DMS53 treated with DMSO at 0.1 percent for 48 hours (cell line): ENCODE measurements at regions not wholly inside any gene's neighbourhood (a gene's known extent, or its start where the extent isn't known, plus 50 kb on each side); places are given as distances from the start of the nearest gene placed in this dataset.

Experiments used
- DNase-seq: peaks from one replicate; lab custom pipeline; 2025; ENCODE audit not compliant: unreplicated experiment; lab: John Stamatoyannopoulos, UW

DNA sequence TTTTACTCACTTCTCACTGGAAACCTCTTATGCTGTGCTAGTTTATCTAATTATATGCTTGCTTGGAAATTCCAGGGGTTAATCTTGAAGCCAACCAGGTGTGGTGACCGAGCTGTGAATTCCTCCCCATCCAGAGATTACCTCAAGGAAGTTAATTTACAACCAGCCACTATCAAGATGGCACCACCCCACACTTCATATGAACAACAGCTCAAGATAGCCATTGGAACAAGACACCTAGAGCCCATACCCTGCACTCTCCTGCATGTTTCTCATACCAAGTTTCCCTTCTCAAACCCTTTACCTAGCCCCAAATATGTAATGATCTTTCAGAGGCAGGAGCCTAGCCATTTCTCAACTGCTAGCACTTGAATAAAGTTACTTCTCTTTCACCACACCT lies 2156.9 kb upstream of the C9orf72 start:
- DNase-seq: no peak

- DNase-seq: no peak
Measured at GRCh38 chr9:29740518-29740917, 2167.2 kb upstream of the C9orf72 start.

GRCh38 chr9:29741169-29741568 lies 2167.9 kb upstream of the C9orf72 start:
- DNase-seq: no peak

- no peak for DNase-seq
Measured at GRCh38 chr9:29750062-29750461, 2176.8 kb upstream of the C9orf72 start.

DNA sequence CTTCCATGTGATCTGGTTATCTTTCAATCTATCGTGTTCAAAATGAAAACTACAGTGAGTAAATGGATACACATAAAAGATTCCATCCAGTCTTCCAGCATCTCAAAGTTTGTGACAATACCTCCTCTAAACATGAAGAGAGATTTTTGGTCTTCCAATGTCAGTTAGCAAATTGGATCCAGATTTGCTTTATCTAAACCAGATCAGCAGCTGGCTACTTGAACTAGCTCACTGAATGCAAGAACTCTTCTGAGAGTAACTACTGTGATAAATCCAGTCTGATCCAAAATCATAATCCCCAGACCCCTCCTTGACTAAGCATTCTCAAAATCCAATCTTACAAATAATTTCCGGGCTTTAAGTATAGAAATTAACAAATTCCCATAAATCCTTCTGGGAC lies 2177.9 kb upstream of the C9orf72 start:
- DNase-seq: no peak

DNA sequence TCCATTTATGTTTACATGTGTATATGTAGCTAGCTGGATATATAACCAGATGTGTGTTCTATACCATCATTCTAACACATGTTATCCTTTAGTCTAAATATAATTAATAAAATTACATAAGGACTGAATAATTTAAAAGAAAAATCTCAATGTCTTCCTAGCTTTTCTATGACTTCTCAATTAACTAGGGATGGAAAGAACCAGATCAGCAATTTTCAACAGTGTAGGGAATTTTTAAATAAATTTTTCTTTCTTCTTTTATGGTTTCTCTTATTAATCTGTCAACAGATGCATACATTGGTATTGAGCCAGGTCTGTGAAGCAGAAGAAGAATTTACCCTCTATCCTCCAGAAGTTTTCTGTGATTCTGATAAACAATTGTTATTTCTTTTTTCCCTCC lies 2180.4 kb upstream of the C9orf72 start:
- DNase-seq: no peak

DNA sequence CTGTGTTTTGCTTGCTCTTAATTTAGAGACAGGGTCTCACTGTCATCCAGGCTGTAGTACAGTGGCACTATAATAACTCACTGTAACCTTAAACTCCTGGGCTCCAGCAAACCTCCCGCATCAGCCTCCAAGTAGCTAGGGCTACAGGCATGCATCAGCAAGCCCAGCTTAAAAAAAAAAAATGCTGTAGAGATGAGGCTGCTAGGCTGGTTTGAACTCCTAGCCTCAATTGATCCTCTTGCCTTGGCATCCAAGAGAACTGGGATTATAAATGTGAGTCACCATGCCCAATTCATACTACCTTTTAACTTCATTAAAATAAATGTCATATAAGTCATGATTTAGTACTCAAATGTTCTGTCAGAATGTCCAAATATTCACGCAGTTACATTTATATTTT lies 2195.7 kb upstream of the C9orf72 start:
- no peak for DNase-seq

DNA sequence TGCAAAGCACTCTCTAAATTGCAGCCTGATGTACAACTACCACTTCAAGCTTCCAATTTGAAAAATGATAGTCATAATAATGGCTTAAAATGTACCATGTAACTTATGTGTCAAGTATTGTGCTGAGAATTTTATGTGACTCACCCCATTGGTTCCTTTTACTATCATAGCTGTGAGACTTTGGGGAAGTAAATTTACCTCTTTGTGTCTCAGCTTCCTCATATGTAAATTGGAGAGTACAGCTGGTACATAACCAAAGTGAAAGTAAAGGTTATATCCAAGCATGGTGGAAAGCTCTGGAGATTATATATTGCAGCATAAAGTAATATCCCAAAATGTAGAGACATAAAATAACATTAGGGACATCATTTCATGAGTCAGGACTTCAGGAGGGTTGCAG lies 2200.4 kb upstream of the C9orf72 start:
- no peak for DNase-seq

DNA sequence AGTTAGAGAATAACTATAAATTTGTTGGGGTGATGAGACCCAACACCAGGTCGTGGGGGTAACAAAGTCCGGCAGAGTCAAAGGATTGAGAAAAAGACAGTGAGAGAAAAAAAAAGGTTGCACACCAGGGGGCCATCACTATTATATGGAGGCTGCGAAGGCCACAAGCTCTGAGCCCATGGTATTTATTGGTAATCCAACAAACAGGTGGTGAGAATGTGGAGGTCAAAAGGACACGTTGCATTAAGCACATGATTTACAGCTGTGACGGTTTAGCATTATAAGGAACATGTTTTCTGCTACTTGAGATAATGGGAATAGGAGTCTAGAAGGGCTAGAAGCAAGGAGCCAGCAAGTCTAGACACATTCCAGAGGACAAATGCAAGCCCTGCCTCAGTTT lies 2202.2 kb upstream of the C9orf72 start:
- DNase-seq: no peak

DNA sequence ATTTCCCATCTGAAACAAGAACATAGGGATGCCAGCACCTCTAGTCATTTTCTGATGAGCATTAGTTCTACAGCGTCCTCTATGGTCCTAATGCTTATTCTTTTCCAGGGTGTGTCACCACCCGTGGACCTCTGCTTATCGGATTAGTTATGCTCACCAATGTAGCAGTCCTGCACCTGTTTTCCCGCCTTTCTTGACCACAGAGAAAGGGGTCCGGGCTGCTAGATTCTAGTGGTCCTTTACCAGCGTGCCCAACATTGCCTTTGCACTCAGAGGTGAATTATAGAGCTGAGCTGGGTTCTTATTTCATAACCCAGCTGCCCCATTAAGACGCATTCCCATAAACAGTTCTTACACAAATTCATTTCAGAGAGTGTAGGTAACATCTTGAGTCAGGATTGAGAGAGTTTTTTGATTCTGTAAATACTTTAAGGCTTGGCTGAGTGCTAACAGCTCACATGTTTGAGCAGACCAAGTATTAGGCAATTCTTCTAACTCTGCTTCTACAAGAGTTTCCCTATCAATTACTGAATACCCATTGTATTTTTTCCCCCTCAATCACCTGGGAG lies 2205.1 kb upstream of the C9orf72 start:
- no peak for DNase-seq

- no peak for DNase-seq
Measured at GRCh38 chr9:29793970-29794369, 2220.7 kb upstream of the C9orf72 start.

DNA sequence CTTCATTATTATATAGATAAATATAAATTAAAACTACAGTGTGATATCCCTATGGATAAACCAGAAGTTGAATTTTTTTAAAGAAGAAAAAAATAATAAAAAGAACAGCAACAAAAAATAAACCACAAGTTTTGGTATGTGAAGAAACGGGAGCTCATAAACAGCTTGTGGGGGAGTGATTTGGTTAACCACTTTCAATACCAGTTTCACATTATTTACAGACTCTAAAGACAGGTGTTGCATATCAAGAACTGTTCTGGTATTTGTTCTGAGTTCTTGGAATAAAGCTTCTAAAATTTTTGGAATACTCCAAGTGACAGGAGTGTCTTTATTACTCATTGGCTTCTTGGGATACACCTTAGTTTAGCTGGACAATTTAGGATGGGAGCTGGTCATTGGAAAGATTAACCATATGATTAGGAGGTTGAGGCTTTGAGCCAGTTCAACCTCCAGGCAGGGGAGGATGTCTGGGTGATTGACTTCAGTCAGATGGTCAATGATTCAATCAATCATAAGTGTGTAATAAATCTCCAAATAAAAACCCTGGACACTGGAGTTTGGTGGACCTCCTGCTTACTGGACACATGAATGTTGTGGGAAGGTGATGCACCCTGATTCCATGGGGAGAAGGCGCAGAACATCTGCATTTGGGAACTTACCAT lies 2223.1 kb upstream of the C9orf72 start:
- no peak for DNase-seq

DNA sequence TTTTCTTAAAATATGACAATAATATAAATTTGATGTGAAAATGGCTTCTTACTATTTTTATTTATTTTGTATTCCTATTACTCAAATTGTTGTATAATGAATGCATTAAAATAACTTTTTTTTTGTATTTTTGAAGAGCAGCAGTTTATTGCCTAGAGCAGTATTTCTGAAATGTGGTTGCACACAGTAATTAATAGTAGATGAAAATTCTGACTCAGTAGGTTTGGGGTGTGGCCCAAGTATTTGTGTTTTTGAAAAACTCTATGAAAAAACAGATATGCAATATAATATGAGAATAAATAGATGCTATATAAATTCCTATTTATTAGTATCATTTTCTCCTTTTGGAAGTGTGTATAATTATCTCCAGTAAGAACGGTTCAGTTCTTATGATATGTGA lies 2225.3 kb upstream of the C9orf72 start:
- no peak for DNase-seq

- DNase-seq: no peak
Measured at GRCh38 chr9:29799227-29799626, 2225.9 kb upstream of the C9orf72 start.

DNA sequence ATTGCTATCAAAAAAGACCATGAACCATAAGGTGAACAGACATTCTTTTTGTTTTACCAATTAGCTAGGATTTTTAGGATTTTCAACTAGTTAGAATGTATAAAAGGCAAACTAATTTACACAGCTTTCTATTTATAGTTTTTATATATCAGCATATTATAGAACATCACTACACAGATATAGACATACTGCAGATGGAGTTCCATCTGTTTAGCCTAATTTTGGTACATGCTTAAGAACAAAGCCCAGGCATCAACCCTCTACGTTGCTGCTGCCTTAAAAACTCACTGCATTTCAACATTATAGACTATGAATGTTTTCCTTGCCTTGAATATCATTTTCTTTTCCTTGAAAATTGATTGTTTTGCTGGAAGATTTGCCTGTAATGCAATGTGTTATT lies 2227.5 kb upstream of the C9orf72 start:
- DNase-seq: no peak

DNA sequence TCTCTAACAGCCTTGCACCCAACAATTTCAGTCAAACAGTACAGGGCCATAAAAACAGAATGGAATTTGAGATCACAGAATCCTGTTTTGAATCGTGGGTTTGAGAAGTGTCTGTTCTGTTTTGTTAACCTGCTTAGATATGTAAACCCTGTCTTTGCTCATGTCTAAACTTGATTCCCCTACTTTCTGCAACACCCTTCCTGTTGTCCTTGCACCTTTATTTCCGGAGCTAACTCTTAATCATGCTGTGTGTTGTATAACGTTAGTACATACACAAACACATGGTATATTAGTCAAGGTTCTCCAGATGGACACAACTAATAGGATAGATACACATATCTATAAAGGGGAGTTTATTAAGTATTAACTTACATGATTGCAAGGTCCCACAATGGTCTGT lies 2229.2 kb upstream of the C9orf72 start:
- no peak for DNase-seq

DNA sequence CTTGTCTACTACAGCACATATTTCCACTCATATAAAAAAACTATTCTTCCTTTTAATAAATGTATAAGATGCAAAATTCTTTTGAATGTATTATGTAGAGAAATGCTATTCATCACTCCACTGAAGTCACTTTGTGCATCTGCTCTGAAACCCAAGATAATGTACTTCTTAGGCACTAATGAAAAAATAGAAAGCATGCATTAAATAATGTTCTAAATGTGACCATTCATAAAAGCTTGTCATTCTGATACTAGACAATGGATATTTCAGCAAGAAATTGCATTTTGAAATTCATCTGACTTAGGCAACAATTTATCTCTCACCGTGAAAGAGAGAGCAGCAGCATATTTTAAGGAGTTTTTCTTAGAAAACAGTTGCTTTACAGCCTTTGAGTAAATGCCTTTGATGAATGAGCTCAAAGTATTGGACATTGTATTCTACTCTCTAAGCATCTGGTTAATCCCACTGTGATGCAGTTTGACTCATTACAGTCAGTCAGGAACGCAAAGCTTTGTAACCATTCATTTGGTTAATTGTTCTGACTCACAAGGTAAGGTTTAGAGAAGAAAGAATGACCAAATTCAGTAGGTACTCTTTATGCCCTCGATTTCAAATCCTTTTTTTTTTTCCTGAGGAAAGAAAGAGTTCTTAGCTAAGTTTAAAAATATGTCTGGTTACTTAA lies 2233.8 kb upstream of the C9orf72 start:
- DNase-seq: no peak

DNA sequence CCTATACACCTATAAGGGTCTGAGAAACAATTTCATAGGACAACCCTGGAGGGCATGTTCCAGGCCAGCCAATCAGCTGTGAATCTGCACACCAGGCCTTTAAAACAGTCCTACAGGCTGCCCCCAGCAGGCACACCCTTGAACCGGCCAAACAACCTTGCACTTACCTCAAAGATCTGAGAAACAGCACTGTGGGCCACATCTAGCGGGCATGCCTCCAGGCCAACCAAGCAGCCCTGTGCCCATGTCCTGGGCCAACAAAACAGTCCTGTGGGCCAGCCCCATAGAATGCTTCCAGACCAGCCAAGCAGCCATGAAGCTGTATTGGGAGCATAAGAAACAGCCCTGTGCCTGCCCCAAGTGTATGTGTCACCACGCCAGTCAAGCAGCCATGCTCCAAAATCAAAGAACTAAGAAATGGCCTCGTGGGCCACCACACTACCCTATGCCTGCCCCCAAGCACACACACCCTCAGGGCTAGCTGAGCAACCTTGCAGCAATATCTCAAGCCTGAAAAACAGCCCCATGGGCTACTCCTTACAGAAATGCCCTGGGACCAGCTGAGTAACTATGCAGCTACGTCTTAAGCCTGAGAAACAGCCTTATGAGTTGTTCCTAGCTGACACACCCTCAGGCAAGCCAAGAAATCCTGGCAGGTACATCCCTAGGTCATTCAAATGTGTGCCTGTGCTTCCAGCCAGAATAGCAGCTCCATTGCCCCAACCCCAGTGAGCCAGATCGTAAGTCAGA lies 2243.8 kb upstream of the C9orf72 start:
- no peak for DNase-seq

- no peak for DNase-seq
Measured at GRCh38 chr9:29822458-29822857, 2249.2 kb upstream of the C9orf72 start.

- peak; percentile 11 for DNase-seq
Measured at GRCh38 chr9:29826421-29826820, 2253.1 kb upstream of the C9orf72 start.

GRCh38 chr9:29830821-29831220 lies 2257.5 kb upstream of the C9orf72 start:
- peak; percentile 9 for DNase-seq

GRCh38 chr9:29838491-29839020 lies 2265.3 kb upstream of the C9orf72 start:
- DNase-seq: no peak
